GM12878 (cell line): ENCODE measurements at regions not wholly inside any gene's neighbourhood (a gene's known extent, or its start where the extent isn't known, plus 50 kb on each side); places are given as distances from the start of the nearest gene placed in this dataset.

Experiments
- ATAC-seq: fragments of 200-7000 bp; cut with Tn5 transposase; 3 replicates; pipeline ENCODE4 v1.9.1; 2020; ENCODE audit warnings: mild to moderate bottlenecking, moderate library complexity
- BruUV-seq: library from RNA; stranded (reverse); fragments of 400-500 nt; replicated peaks from 2 replicates; lab custom pipeline; 2021; lab: Mats Ljungman, UMichigan
- CTCF ChIA-PET: fragments of 300-600 bp; sonication (Branson Sonifier 250); formaldehyde crosslinking; extraction: SDS; loops from one replicate; lab custom pipeline; 2021; ENCODE audit warnings: inconsistent platforms; lab: Yijun Ruan, JAX
- POLR2A ChIA-PET: fragments of 350-600 bp; formaldehyde crosslinking; extraction: SDS; loops from one replicate; lab custom pipeline; 2021; ENCODE audit warnings: inconsistent platforms; lab: Charles Lee
- RAD21 ChIA-PET: fragments of 300-600 bp; sonication (Branson Sonifier 250); formaldehyde crosslinking; loops from one replicate; lab custom pipeline; 2023; ENCODE audit warnings: antibody characterized with exemption; ENCODE audit not compliant: unreplicated experiment; lab: Charles Lee
- SMC1A ChIA-PET: fragments of 300-600 bp; sonication (Branson Sonifier 250); formaldehyde crosslinking; loops from one replicate; lab custom pipeline; 2023; ENCODE audit not compliant: unreplicated experiment, uncharacterized antibody; lab: Charles Lee
- DNase-seq: peaks from one replicate; pipeline ENCODE4 v3.0.0-alpha.2; 2011; ENCODE audit warnings: low read depth, low spot score
- FAIRE-seq: peaks from 3 replicates; lab custom pipeline; 2011; peaks lifted over from hg19 to GRCh38; lab: Jason Lieb, UNC
- H2AFZ ChIP-seq: 2 replicates; pipeline ENCODE4 v1.6.0; 2011; ENCODE audit warnings: low read depth, low read length, control low read depth; ENCODE audit not compliant: control insufficient read depth
- H3K27ac ChIP-seq: 2 replicates; pipeline ENCODE4 v1.5.1; 2011; ENCODE audit warnings: control low read depth; ENCODE audit not compliant: control insufficient read depth, insufficient read depth
- H3K27me3 ChIP-seq, 2 experiments: replicated peaks in 1 of 2; 2 replicates each; pipeline versions ENCODE4 v1.6.0 to v1.6.1; 2011; ENCODE audit warnings: low read length in 1 of 2; ENCODE audit not compliant: control insufficient read depth in 2 of 2, insufficient read depth in 2 of 2
- H3K36me3 ChIP-seq, 2 experiments: 2 replicates each; pipeline ENCODE4 v1.5.1; 2011; ENCODE audit warnings: low read length in 1 of 2; ENCODE audit not compliant: control insufficient read depth in 2 of 2, insufficient read depth in 2 of 2
- H3K4me1 ChIP-seq: 2 replicates; pipeline ENCODE4 v1.6.1; 2011; ENCODE audit warnings: mild to moderate bottlenecking, low read length, moderate library complexity, mixed read lengths; ENCODE audit not compliant: control insufficient read depth, insufficient read depth
- H3K4me2 ChIP-seq: 2 replicates; pipeline ENCODE4 v1.6.0; 2011; ENCODE audit warnings: control low read depth; ENCODE audit not compliant: control insufficient read depth, insufficient read depth
- H3K4me3 ChIP-seq: fragments of 200-600 bp; sonication (generic); 2 replicates; pipeline ENCODE4 v1.5.1; 2016
- H3K79me2 ChIP-seq: 2 replicates; pipeline ENCODE4 v1.6.0; 2011; ENCODE audit warnings: low read length; ENCODE audit not compliant: control insufficient read depth, insufficient read depth
- H3K9ac ChIP-seq: 2 replicates; pipeline ENCODE4 v1.8.0; 2011; ENCODE audit warnings: low read length, control low read depth, mixed read lengths; ENCODE audit not compliant: control insufficient read depth, insufficient read depth
- H3K9me3 ChIP-seq: replicated peaks from 3 replicates; pipeline ENCODE4 v1.5.1; 2011; ENCODE audit warnings: mild to moderate bottlenecking, low read length; ENCODE audit not compliant: control insufficient read depth, insufficient read depth
- H4K20me1 ChIP-seq: 2 replicates; pipeline ENCODE4 v1.6.0; 2011; ENCODE audit not compliant: control insufficient read depth, insufficient read depth
- GABPA ChIP-seq: IDR thresholded peaks from 2 replicates; pipeline ENCODE4 v1.6.1; 2014; ENCODE audit warnings: antibody characterized with exemption, low read depth, mild to moderate bottlenecking, inconsistent platforms
- PML ChIP-seq: IDR thresholded peaks from 2 replicates; pipeline ENCODE4 v1.6.1; 2012; ENCODE audit warnings: low read length, inconsistent platforms
- RAD21 ChIP-seq: IDR thresholded peaks from 2 replicates; pipeline ENCODE4 v1.6.1; 2011; ENCODE audit warnings: mild to moderate bottlenecking, low read depth, low read length, moderate library complexity; ENCODE audit not compliant: insufficient read depth
- RUNX3 ChIP-seq: IDR thresholded peaks from 2 replicates; pipeline ENCODE4 v1.6.1; 2012; ENCODE audit warnings: low read length, inconsistent platforms
- SRF ChIP-seq, 2 experiments: IDR thresholded peaks; 2 replicates each; pipeline ENCODE4 v1.6.1; 2011; ENCODE audit warnings: low read depth in 2 of 2, low read length in 2 of 2, mild to moderate bottlenecking in 1 of 2, moderate library complexity in 1 of 2
- ZNF217 ChIP-seq: fragments of 450-650 bp; IDR thresholded peaks from 2 replicates; pipeline ENCODE4 v1.6.1; 2017; ENCODE audit warnings: antibody characterized with exemption, mild to moderate bottlenecking
- WGBS: methylation state at CpG from one replicate; pipeline ENCODE4 v1.1.6; 2016; ENCODE audit warnings: low lambda C conversion rate; ENCODE audit not compliant: insufficient replicate concordance, insufficient coverage; ENCODE audit errors: missing lambda C conversion rate; 5-methylcytosine and 5-hydroxymethylcytosine counted together
- in situ Hi-C: fragments of 300-500 bp; cut with MboI; formaldehyde crosslinking; loops from 9 replicates; pipeline ENCODE4 v1.14.3; 2018; ENCODE audit warnings: mixed read lengths
- intact Hi-C: fragments of 100-400 bp; cut with micrococcal nuclease; formaldehyde crosslinking; loops from one replicate; pipeline ENCODE4 v1.14.2; 2022; ENCODE audit not compliant: unreplicated experiment
- TF ChIP-seq, protein P1 (sequence below): fragments of 450-650 bp; IDR thresholded peaks from 2 replicates; pipeline ENCODE4 v1.6.1; 2018; ENCODE audit warnings: mild to moderate bottlenecking, low read depth, moderate library complexity; ENCODE audit not compliant: partially characterized antibody
- TF ChIP-seq, protein P2 (sequence below): fragments of 450-650 bp; IDR thresholded peaks from 2 replicates; pipeline ENCODE4 v1.6.1; 2017; ENCODE audit warnings: antibody characterized with exemption, mild to moderate bottlenecking, moderate library complexity
- TF ChIP-seq, protein P3 (sequence below), 3 experiments: IDR thresholded peaks in 2 of 3; conservative IDR thresholded peaks in 1 of 3; 2 replicates each; pipeline ENCODE4 v1.5.1; 2011; ENCODE audit warnings: low read depth in 3 of 3, low read length in 3 of 3, mild to moderate bottlenecking in 3 of 3, control low read depth in 2 of 3, moderate library complexity in 2 of 3, inconsistent platforms in 1 of 3, mixed read lengths in 1 of 3; ENCODE audit not compliant: control insufficient read depth in 2 of 3, insufficient read depth in 1 of 3; ENCODE audit errors: extremely low read depth in 1 of 3

DNA sequence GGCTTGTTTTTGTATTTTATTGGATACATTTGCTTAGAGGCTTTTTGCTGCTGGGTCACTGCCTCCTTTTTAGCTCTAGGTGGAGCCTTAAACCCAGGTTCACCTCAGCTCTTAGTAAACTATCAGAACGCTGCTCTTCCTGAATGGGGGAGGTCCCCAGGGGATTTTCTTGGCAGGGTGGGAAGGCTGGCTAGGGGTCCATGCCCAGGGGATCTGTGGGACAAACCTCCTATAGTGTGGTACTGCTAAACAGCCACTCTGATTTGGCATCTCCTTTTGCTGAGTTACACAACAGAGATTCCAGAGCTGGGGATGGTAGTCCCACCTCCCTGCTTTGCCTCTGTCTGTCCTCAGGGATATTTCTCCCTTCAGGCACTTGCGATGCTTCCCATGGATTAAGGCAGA lies 204.9 kb downstream of the ZIC5 start:
- no peak for FAIRE-seq

DNA sequence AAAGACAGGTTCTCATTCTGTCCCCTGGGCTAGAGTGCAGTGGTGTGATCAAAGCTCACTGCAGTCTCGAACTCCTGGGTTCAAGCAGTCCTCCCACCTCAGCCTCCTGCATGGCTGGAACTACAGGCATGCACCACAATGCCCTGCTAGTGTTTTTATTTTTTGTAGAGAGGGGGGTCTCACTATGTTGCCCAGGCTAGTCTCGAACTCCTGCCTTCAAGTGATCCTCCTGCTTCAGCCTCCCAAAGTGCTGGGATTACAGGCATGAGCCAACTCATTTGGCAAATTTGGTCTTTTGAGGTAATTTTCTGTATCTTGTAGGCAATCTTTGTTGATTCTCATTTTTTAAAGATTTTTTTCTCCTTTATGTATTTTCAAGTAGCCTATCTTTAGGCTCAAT lies 205.7 kb downstream of the ZIC5 start:
- ATAC-seq = no peak
- SMC1A ChIA-PET = no interaction called here
- WGBS = 0% methylated on average over 2 of the region's 2 CpGs
- no peak overlapping the region for H3K4me2 ChIP-seq
- H3K27ac ChIP-seq = no peak overlapping the region
- RAD21 ChIA-PET = no interaction called here
- BruUV-seq = no TSS peak
- CTCF ChIA-PET = no interaction called here
- H3K9ac ChIP-seq = no peak overlapping the region
- no peak overlapping the region for H2AFZ ChIP-seq
- no peaks in the 10 kb centered on the region for H4K20me1 ChIP-seq
- in situ Hi-C loops = no loop called here
- no peaks in the 10 kb centered on the region for H3K36me3 ChIP-seq
- DNase-seq = no peak
- no peaks in the 10 kb centered on the region; the same call in 1 of the 3 replicates for H3K9me3 ChIP-seq
- H3K4me1 ChIP-seq = no peaks in the 10 kb centered on the region
- no peak for FAIRE-seq
- intact Hi-C loops = no loop called here
- POLR2A ChIA-PET = no interaction called here
- H3K79me2 ChIP-seq = no peaks in the 10 kb centered on the region
- no peak overlapping the region for H3K4me3 ChIP-seq
- H3K27me3 ChIP-seq = no peaks in the 10 kb centered on the region
- TF ChIP-seq ZNF217 (no peak), RUNX3 (no peak), SRF (IDR thresholded peaks at IDR 0.05; ENCODE audit: low read depth in 2 of 2, low read length in 2 of 2) (no peak), GABPA (no peak)
- TF ChIP-seq, protein P1, sequence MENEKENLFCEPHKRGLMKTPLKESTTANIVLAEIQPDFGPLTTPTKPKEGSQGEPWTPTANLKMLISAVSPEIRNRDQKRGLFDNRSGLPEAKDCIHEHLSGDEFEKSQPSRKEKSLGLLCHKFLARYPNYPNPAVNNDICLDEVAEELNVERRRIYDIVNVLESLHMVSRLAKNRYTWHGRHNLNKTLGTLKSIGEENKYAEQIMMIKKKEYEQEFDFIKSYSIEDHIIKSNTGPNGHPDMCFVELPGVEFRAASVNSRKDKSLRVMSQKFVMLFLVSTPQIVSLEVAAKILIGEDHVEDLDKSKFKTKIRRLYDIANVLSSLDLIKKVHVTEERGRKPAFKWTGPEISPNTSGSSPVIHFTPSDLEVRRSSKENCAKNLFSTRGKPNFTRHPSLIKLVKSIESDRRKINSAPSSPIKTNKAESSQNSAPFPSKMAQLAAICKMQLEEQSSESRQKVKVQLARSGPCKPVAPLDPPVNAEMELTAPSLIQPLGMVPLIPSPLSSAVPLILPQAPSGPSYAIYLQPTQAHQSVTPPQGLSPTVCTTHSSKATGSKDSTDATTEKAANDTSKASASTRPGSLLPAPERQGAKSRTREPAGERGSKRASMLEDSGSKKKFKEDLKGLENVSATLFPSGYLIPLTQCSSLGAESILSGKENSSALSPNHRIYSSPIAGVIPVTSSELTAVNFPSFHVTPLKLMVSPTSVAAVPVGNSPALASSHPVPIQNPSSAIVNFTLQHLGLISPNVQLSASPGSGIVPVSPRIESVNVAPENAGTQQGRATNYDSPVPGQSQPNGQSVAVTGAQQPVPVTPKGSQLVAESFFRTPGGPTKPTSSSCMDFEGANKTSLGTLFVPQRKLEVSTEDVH = no peak
- TF ChIP-seq, protein P2, sequence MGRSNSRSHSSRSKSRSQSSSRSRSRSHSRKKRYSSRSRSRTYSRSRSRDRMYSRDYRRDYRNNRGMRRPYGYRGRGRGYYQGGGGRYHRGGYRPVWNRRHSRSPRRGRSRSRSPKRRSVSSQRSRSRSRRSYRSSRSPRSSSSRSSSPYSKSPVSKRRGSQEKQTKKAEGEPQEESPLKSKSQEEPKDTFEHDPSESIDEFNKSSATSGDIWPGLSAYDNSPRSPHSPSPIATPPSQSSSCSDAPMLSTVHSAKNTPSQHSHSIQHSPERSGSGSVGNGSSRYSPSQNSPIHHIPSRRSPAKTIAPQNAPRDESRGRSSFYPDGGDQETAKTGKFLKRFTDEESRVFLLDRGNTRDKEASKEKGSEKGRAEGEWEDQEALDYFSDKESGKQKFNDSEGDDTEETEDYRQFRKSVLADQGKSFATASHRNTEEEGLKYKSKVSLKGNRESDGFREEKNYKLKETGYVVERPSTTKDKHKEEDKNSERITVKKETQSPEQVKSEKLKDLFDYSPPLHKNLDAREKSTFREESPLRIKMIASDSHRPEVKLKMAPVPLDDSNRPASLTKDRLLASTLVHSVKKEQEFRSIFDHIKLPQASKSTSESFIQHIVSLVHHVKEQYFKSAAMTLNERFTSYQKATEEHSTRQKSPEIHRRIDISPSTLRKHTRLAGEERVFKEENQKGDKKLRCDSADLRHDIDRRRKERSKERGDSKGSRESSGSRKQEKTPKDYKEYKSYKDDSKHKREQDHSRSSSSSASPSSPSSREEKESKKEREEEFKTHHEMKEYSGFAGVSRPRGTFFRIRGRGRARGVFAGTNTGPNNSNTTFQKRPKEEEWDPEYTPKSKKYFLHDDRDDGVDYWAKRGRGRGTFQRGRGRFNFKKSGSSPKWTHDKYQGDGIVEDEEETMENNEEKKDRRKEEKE = no peak

More for the DNA sequence above, 204.9 kb downstream of the ZIC5 start:
- ATAC-seq (no peak), DNase-seq (no peak)
- no peaks in the 10 kb centered on the region for H3K27me3 ChIP-seq
- H3K9ac ChIP-seq = no peak overlapping the region
- no peaks in the 10 kb centered on the region for H3K4me1 ChIP-seq
- no peaks in the 10 kb centered on the region for H4K20me1 ChIP-seq
- H3K4me2 ChIP-seq = no peak overlapping the region
- H3K9me3 ChIP-seq = no peaks in the 10 kb centered on the region; the same call in 2 of the 3 replicates
- intact Hi-C loops = no loop called here
- 25% methylated on average over 2 of the region's 2 CpGs for WGBS
- ChIA-PET CTCF (no interaction called here), SMC1A (no interaction called here), RAD21 (no interaction called here), POLR2A (no interaction called here)
- TF ChIP-seq, protein P3, sequence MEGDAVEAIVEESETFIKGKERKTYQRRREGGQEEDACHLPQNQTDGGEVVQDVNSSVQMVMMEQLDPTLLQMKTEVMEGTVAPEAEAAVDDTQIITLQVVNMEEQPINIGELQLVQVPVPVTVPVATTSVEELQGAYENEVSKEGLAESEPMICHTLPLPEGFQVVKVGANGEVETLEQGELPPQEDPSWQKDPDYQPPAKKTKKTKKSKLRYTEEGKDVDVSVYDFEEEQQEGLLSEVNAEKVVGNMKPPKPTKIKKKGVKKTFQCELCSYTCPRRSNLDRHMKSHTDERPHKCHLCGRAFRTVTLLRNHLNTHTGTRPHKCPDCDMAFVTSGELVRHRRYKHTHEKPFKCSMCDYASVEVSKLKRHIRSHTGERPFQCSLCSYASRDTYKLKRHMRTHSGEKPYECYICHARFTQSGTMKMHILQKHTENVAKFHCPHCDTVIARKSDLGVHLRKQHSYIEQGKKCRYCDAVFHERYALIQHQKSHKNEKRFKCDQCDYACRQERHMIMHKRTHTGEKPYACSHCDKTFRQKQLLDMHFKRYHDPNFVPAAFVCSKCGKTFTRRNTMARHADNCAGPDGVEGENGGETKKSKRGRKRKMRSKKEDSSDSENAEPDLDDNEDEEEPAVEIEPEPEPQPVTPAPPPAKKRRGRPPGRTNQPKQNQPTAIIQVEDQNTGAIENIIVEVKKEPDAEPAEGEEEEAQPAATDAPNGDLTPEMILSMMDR (IDR thresholded peaks at IDR 0.05 in 2 of 3, conservative IDR thresholded peaks at IDR 0.05 in 1 of 3; ENCODE audit: control insufficient read depth in 2 of 3, extremely low read depth in 1 of 3, insufficient read depth in 1 of 3, low read depth in 3 of 3, low read length in 3 of 3) = 0 out of 6 replicates have a peak, but pooled peaks of 1 of the 3 experiments have one; percentile 5
- TF ChIP-seq PML (no peak), RAD21 (0 out of 2 replicates have a peak, but pooled peaks have one; percentile 9)
- no peaks in the 10 kb centered on the region for H3K36me3 ChIP-seq
- no peaks in the 10 kb centered on the region for H3K79me2 ChIP-seq
- in situ Hi-C loops = no loop called here
- H3K4me3 ChIP-seq = no peak overlapping the region
- H2AFZ ChIP-seq = no peak overlapping the region
- H3K27ac ChIP-seq = no peak overlapping the region
- BruUV-seq = no TSS peak
